ENCODE measurements at regions not wholly inside any gene's neighbourhood (a gene's known extent, or its start where the extent isn't known, plus 50 kb on each side); places are given as distances from the start of the nearest gene placed in this dataset.

- Mint-ChIP-seq H3K36me3 (no peaks in the 10 kb centered on the region), H3K27me3 (no peaks in the 10 kb centered on the region), H3K4me3 (no peak overlapping the region)
Measured at GRCh38 chr9:120152295-120152694, 427.7 kb downstream of the CDK5RAP2 start.

DNA sequence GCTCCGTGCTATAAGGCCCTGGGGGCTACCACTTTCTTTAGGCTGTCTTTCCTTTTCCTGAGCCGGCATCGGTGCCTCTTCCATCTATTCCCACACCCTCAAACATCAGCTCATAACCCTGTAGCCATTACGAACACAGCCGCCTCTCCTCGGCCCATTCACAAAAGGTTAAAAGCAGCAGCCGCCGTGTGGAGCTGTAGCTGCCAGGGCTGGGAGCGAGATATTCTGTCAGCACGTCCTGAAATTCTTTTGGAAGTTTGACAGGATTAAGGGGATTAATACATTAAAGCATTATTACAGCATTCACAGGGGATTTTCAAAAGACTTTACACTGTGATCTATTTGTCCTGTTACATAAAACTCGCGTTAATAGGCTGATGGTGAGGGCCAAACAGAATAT lies 428.2 kb downstream of the CDK5RAP2 start:
- Mint-ChIP-seq H3K36me3 (no peaks in the 10 kb centered on the region), H3K27me3 (no peaks in the 10 kb centered on the region), H3K4me3 (no peak overlapping the region), H3K9me3 (peaks cover 3% of the 10 kb centered on the region), H3K27ac (no peak overlapping the region), H3K4me1 (no peaks in the 10 kb centered on the region)
- no peak for ATAC-seq

More at GRCh38 chr9:120152295-120152694, 427.7 kb downstream of the CDK5RAP2 start:
- H3K9me3 Mint-ChIP-seq: peaks cover 3% of the 10 kb centered on the region
- H3K27ac Mint-ChIP-seq: no peak overlapping the region
- H3K4me1 Mint-ChIP-seq: no peaks in the 10 kb centered on the region
- ATAC-seq: no peak

DNA sequence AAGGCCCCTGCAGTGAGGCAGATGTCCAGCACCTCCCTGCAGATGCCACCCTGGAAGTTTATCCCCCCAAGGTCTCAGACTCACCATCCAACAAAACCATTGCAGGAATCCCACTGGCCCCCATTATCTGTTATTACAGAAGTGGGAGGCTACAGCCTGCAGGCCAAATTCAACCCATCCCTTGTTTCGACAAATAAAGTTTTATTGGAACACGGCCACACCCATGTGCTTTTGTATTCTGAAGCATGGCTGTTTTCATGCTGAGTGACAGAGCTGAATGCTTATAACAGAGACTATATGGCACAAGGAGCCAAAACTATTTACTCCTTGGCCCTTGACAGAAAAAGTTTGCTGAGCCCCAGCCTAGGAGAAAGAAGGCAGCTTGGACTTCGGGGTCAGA lies 428.8 kb downstream of the CDK5RAP2 start:
- Mint-ChIP-seq H3K27ac (no peak overlapping the region), H3K4me1 (no peaks in the 10 kb centered on the region), H3K4me3 (no peak overlapping the region), H3K9me3 (peaks cover 3% of the 10 kb centered on the region), H3K27me3 (no peaks in the 10 kb centered on the region), H3K36me3 (no peaks in the 10 kb centered on the region)
- ATAC-seq: no peak

DNA sequence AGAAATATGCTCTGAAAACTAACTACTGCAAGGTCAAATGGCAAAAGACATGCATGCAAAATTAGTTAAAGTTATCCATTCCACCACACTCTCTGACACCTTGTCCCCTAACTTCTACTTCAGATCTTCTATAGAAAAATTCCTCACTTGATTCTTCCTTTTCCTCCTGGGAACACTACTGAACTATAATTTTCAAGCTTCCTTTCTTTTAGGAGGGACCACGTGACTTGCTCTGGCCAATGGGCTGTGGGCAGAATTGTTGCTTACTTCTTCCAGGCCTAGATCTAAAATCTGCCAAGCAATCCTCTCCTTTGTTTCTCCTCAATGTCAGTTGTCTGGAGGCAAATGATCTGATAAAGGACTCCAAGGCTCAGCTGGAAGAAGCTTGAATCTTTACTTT lies 441.0 kb downstream of the CDK5RAP2 start:
- Mint-ChIP-seq H3K27ac (no peak overlapping the region), H3K4me3 (no peak overlapping the region), H3K9me3 (peaks cover 6% of the 10 kb centered on the region), H3K27me3 (no peaks in the 10 kb centered on the region), H3K36me3 (no peaks in the 10 kb centered on the region), H3K4me1 (no peaks in the 10 kb centered on the region)
- no peak for ATAC-seq

- Mint-ChIP-seq H3K4me3 (no peak overlapping the region), H3K9me3 (peaks cover 6% of the 10 kb centered on the region), H3K36me3 (no peaks in the 10 kb centered on the region), H3K4me1 (no peaks in the 10 kb centered on the region), H3K27ac (no peak overlapping the region), H3K27me3 (no peaks in the 10 kb centered on the region)
- no peak for ATAC-seq
Measured at GRCh38 chr9:120137186-120137840, 442.7 kb downstream of the CDK5RAP2 start.

DNA sequence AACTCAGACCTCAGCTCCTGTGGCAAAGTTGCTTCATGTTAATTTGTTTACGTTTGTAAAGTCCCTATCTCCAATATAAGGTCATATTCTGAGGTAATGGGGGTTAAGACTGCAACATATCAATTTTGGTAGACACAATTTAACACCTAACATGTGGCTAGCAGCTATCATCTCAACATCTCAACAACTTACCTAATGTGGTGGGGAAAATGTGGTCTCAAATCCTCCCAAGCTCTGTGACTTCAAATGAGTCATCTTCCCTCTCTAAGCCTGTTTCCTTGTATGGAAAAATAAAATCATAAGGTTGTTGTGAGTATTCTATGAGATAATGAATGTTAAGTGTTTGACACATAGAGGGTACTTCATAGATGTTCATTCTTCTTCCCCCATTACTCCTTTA lies 443.3 kb downstream of the CDK5RAP2 start:
- no peaks in the 10 kb centered on the region for H3K4me1 Mint-ChIP-seq
- no peaks in the 10 kb centered on the region for H3K36me3 Mint-ChIP-seq
- H3K4me3 Mint-ChIP-seq: no peak overlapping the region
- ATAC-seq: no peak
- H3K27ac Mint-ChIP-seq: no peak overlapping the region
- H3K9me3 Mint-ChIP-seq: peaks cover 6% of the 10 kb centered on the region
- H3K27me3 Mint-ChIP-seq: no peaks in the 10 kb centered on the region

DNA sequence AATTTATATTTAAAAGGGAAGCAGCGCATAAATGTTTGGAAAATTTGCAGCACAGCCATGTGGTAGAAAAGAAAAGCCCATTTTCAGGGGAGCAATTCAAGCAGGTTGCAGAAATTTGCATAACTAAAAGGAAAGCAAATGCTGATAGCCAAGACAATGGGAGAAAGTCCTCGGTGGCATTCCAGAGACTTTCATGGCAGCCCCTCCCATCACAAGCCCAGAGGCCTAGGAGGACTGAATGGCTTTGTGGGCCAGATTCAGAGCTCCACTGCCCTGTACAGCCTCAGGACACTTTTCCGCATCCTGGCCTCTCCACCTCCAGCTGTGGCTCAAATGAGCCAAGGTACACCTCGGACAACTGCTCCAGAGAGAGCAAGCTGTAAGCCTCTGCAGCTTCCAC lies 462.9 kb downstream of the CDK5RAP2 start:
- H3K4me3 Mint-ChIP-seq: no peak overlapping the region
- ATAC-seq: no peak
- no peak overlapping the region for H3K27ac Mint-ChIP-seq
- H3K4me1 Mint-ChIP-seq: no peaks in the 10 kb centered on the region
- peaks cover 5% of the 10 kb centered on the region for H3K9me3 Mint-ChIP-seq
- H3K27me3 Mint-ChIP-seq: no peaks in the 10 kb centered on the region
- no peaks in the 10 kb centered on the region for H3K36me3 Mint-ChIP-seq

DNA sequence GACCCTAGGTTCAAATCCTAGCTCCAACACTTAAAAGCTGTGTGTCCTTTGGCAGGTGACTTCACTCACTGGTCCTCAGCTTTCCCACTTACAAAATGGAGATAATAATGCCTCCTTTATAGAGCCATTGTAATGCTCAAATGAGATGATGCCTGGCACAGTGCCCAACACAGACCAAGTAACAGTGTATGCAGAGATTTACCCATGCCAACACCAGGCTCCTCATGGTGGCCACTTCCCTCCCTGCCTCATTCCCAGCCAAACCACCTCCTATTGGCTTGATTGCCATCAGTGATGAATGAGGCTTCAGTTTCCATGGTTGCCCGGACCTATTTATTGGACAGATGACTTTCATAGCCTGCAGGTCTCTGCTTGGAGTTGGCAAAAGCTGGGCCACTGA lies 469.4 kb downstream of the CDK5RAP2 start:
- H3K27ac Mint-ChIP-seq: no peak overlapping the region
- H3K4me3 Mint-ChIP-seq: no peak overlapping the region
- no peaks in the 10 kb centered on the region for H3K4me1 Mint-ChIP-seq
- no peak for ATAC-seq
- no peaks in the 10 kb centered on the region for H3K36me3 Mint-ChIP-seq
- H3K27me3 Mint-ChIP-seq: no peaks in the 10 kb centered on the region
- no peaks in the 10 kb centered on the region for H3K9me3 Mint-ChIP-seq

- no peak overlapping the region for H3K4me3 Mint-ChIP-seq
- H3K27me3 Mint-ChIP-seq: no peaks in the 10 kb centered on the region
- H3K4me1 Mint-ChIP-seq: no peaks in the 10 kb centered on the region
- no peak for ATAC-seq
- no peaks in the 10 kb centered on the region for H3K36me3 Mint-ChIP-seq
- H3K27ac Mint-ChIP-seq: no peak overlapping the region
- no peaks in the 10 kb centered on the region for H3K9me3 Mint-ChIP-seq
Measured at GRCh38 chr9:120109242-120109641, 470.7 kb downstream of the CDK5RAP2 start.

GRCh38 chr9:120107138-120107537 lies 472.8 kb downstream of the CDK5RAP2 start:
- Mint-ChIP-seq H3K4me1 (no peaks in the 10 kb centered on the region), H3K4me3 (no peak overlapping the region), H3K36me3 (no peaks in the 10 kb centered on the region), H3K9me3 (no peaks in the 10 kb centered on the region), H3K27me3 (peaks cover 7% of the 10 kb centered on the region), H3K27ac (no peak overlapping the region)
- no peak for ATAC-seq

DNA sequence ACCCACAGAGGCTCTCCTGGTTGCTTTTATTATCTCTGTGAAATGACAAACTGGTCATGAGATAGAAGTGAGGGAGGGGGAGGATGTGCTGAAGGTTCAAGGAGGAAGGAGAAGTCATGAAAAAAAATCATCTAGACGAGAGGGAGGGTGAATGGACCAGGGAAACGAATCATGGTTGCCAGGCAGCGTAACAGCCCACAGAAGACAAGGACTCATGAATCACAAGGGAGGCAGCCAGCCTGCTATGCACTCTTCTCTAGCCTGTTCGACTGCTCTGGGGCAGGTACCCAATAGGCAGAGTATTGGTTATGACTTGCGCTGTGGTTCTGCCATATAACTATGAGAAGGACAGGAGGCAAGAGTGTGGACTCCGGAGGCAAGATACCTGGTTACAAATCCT lies 475.2 kb downstream of the CDK5RAP2 start:
- peaks cover 7% of the 10 kb centered on the region for H3K27me3 Mint-ChIP-seq
- H3K4me1 Mint-ChIP-seq: no peaks in the 10 kb centered on the region
- no peaks in the 10 kb centered on the region for H3K36me3 Mint-ChIP-seq
- H3K27ac Mint-ChIP-seq: no peak overlapping the region
- no peak overlapping the region for H3K4me3 Mint-ChIP-seq
- H3K9me3 Mint-ChIP-seq: peaks cover 4% of the 10 kb centered on the region
- no peak for ATAC-seq

DNA sequence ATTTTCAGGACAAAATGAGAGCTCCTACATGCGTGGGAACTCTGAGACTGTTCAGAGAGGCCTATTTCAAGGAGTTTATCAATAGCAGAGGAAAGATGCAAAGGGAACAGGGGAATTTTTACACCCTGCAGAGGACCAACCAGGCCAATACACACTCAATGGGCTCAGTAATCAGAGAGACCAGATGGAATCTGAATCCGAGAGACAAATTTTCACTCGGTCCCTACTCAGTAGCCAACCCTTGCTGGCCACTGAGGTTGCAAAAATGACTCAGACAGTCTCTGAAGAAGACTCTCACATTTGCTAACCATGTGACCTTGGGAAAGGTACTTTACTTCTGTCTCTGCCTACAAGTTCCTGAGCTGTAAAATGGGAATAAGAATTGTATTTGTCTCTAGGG lies 479.4 kb downstream of the CDK5RAP2 start:
- no peaks in the 10 kb centered on the region for H3K36me3 Mint-ChIP-seq
- H3K27ac Mint-ChIP-seq: no peak overlapping the region
- H3K4me1 Mint-ChIP-seq: no peaks in the 10 kb centered on the region
- H3K4me3 Mint-ChIP-seq: no peak overlapping the region
- H3K27me3 Mint-ChIP-seq: peaks cover 7% of the 10 kb centered on the region
- ATAC-seq: no peak
- H3K9me3 Mint-ChIP-seq: peaks cover 4% of the 10 kb centered on the region

GRCh38 chr9:120099065-120099464 lies 480.9 kb downstream of the CDK5RAP2 start:
- H3K36me3 Mint-ChIP-seq: no peaks in the 10 kb centered on the region

GRCh38 chr9:120098584-120098983 lies 481.4 kb downstream of the CDK5RAP2 start:
- no peak for ATAC-seq
- no peak overlapping the region for H3K4me3 Mint-ChIP-seq
- H3K27me3 Mint-ChIP-seq: peaks cover 2% of the 10 kb centered on the region
- peaks cover 4% of the 10 kb centered on the region for H3K9me3 Mint-ChIP-seq
- H3K36me3 Mint-ChIP-seq: no peaks in the 10 kb centered on the region
- H3K4me1 Mint-ChIP-seq: no peaks in the 10 kb centered on the region
- no peak overlapping the region for H3K27ac Mint-ChIP-seq

More at GRCh38 chr9:120099065-120099464, 480.9 kb downstream of the CDK5RAP2 start:
- no peak for ATAC-seq
- Mint-ChIP-seq H3K27ac (no peak overlapping the region), H3K4me3 (no peak overlapping the region), H3K27me3 (peaks cover 7% of the 10 kb centered on the region), H3K4me1 (no peaks in the 10 kb centered on the region), H3K9me3 (peaks cover 4% of the 10 kb centered on the region)

DNA sequence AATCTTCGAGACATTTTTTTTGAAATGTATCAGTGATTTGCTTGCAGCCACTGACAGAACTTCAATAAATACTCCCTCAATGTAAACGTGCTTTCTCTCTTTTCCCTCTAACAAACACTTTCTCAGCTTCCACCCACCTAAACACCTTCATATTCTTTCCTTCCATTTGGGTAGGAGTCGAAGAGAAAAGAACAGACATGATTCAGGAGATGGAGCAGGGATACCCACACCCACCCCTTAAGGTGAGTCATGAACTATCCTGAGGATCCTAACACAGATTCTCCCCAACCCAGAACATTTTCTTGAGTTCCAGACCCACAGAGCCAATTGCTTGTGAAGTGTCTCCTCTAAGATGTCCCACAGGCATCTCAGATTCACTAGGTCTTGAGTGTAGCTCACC lies 488.8 kb downstream of the CDK5RAP2 start:
- ATAC-seq: no peak
- H3K9me3 Mint-ChIP-seq: peaks cover 6% of the 10 kb centered on the region
- H3K36me3 Mint-ChIP-seq: no peaks in the 10 kb centered on the region
- no peak overlapping the region for H3K27ac Mint-ChIP-seq
- H3K4me1 Mint-ChIP-seq: no peaks in the 10 kb centered on the region
- no peaks in the 10 kb centered on the region for H3K27me3 Mint-ChIP-seq
- no peak overlapping the region for H3K4me3 Mint-ChIP-seq

DNA sequence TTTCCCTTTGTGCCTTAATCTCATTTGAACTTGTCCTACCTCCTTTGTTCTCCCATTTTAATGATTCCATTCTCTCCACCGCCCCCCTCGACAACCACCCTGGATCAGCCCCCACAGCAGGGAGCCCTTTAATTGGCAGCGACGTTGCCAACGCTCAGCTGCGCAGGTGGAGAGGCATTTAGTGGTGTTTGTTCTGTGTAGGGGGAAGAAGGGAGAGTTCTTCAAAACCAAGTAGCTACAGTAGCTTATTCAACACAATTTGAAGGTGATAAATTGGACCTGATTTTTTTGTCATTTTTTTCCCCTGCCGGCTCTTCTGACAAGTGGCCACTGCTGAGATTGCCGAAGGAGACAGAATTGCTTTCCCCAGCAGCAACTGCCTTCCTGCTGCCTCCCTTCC lies 499.1 kb downstream of the CDK5RAP2 start:
- no peak overlapping the region for H3K27ac Mint-ChIP-seq
- H3K27me3 Mint-ChIP-seq: peaks cover 8% of the 10 kb centered on the region
- no peak overlapping the region for H3K4me3 Mint-ChIP-seq
- H3K9me3 Mint-ChIP-seq: peaks cover 14% of the 10 kb centered on the region
- H3K4me1 Mint-ChIP-seq: no peaks in the 10 kb centered on the region
- H3K36me3 Mint-ChIP-seq: no peaks in the 10 kb centered on the region
- ATAC-seq: no peak

- Mint-ChIP-seq H3K27me3 (peaks cover 21% of the 10 kb centered on the region), H3K4me1 (no peaks in the 10 kb centered on the region), H3K27ac (no peak overlapping the region), H3K9me3 (peaks cover 3% of the 10 kb centered on the region), H3K36me3 (no peaks in the 10 kb centered on the region), H3K4me3 (no peak overlapping the region)
- no peak for ATAC-seq
Measured at GRCh38 chr9:120078112-120078511, 501.9 kb downstream of the CDK5RAP2 start.

Measured in stimulated activated memory B cell treated with anti-CD40 and anti-IgM and Interleukin-4, amounts not matched to agents 10 μg/mL and 1 μg/mL and 100 μg/mL, for 72 hours (primary cell).